K562 (cell line): ENCODE measurements at regions not wholly inside any gene's neighbourhood (a gene's known extent, or its start where the extent isn't known, plus 50 kb on each side); places are given as distances from the start of the nearest gene placed in this dataset.

ENCODE experiments used
- CXXC5 ChIP-seq: fragments of 250-450 bp; sonication (Bioruptor Pico); IDR thresholded peaks from 2 replicates; pipeline ENCODE4 v1.8.0; 2022; ENCODE audit warnings: inconsistent platforms, mild to moderate bottlenecking, moderate library complexity
- GATAD2A ChIP-seq: fragments of 450-650 bp; IDR thresholded peaks from 2 replicates; pipeline ENCODE4 v1.6.1; 2017
- GMEB1 ChIP-seq: fragments of 250-450 bp; sonication (Bioruptor Pico); IDR thresholded peaks from 2 replicates; pipeline ENCODE4 v1.4.0; 2020; ENCODE audit warnings: mild to moderate bottlenecking
- KLF10 ChIP-seq: fragments of 250-450 bp; sonication (Bioruptor Pico); IDR thresholded peaks from 2 replicates; pipeline ENCODE4 v1.6.1; 2021; ENCODE audit warnings: matching md5 sums
- RCOR1 ChIP-seq, 2 experiments: IDR thresholded peaks; 2 replicates each; pipeline ENCODE4 v1.6.1; 2012; ENCODE audit warnings: low read depth in 2 of 2, low read length in 2 of 2, borderline replicate concordance in 1 of 2, improper control_type of control experiment in 1 of 2
- ZHX1 ChIP-seq: fragments of 150-350 bp; conservative IDR thresholded peaks from 2 replicates; pipeline ENCODE4 v1.6.1; 2014; ENCODE audit warnings: low read length
- TF ChIP-seq, protein P1 (sequence below), 2 experiments: fragments of 450-650 bp; formaldehyde crosslinking in 1 of 2; IDR thresholded peaks; 2 replicates each; pipeline versions ENCODE4 v1.4.0 to v1.6.1; 2014 to 2020; ENCODE audit warnings: mild to moderate bottlenecking in 2 of 2, borderline replicate concordance in 1 of 2, low read depth in 1 of 2
- TF ChIP-seq, protein P2 (sequence below): sonication (generic); formaldehyde crosslinking; IDR thresholded peaks from 2 replicates; pipeline ENCODE4 v1.8.0; 2022; ENCODE audit warnings: missing genetic modification reagents, mild to moderate bottlenecking, borderline replicate concordance

- TF ChIP-seq, protein P1, sequence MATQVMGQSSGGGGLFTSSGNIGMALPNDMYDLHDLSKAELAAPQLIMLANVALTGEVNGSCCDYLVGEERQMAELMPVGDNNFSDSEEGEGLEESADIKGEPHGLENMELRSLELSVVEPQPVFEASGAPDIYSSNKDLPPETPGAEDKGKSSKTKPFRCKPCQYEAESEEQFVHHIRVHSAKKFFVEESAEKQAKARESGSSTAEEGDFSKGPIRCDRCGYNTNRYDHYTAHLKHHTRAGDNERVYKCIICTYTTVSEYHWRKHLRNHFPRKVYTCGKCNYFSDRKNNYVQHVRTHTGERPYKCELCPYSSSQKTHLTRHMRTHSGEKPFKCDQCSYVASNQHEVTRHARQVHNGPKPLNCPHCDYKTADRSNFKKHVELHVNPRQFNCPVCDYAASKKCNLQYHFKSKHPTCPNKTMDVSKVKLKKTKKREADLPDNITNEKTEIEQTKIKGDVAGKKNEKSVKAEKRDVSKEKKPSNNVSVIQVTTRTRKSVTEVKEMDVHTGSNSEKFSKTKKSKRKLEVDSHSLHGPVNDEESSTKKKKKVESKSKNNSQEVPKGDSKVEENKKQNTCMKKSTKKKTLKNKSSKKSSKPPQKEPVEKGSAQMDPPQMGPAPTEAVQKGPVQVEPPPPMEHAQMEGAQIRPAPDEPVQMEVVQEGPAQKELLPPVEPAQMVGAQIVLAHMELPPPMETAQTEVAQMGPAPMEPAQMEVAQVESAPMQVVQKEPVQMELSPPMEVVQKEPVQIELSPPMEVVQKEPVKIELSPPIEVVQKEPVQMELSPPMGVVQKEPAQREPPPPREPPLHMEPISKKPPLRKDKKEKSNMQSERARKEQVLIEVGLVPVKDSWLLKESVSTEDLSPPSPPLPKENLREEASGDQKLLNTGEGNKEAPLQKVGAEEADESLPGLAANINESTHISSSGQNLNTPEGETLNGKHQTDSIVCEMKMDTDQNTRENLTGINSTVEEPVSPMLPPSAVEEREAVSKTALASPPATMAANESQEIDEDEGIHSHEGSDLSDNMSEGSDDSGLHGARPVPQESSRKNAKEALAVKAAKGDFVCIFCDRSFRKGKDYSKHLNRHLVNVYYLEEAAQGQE (IDR thresholded peaks at IDR 0.05; ENCODE audit: borderline replicate concordance): no peak
- TF ChIP-seq, protein P1 (CRISPR knock-in tag; IDR thresholded peaks at IDR 0.05; ENCODE audit: low read depth): no peak
- TF ChIP-seq GMEB1 (CRISPR knock-in tag) (no peak), ZHX1 (no peak), GATAD2A (no peak), RCOR1 (IDR thresholded peaks at IDR 0.05; ENCODE audit: borderline replicate concordance in 1 of 2, low read depth in 2 of 2, low read length in 2 of 2) (no peak), CXXC5 (CRISPR knock-in tag) (no peak), KLF10 (CRISPR knock-in tag) (no peak)
- TF ChIP-seq, protein P2, sequence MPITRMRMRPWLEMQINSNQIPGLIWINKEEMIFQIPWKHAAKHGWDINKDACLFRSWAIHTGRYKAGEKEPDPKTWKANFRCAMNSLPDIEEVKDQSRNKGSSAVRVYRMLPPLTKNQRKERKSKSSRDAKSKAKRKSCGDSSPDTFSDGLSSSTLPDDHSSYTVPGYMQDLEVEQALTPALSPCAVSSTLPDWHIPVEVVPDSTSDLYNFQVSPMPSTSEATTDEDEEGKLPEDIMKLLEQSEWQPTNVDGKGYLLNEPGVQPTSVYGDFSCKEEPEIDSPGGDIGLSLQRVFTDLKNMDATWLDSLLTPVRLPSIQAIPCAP (CRISPR knock-in tag): no peak
These were observed 823.5 kb upstream of the POM121L12 start (continued) for GRCh38 chr7:52211930-52212329.
